ENCODE measurements at regions not wholly inside any gene's neighbourhood (a gene's known extent, or its start where the extent isn't known, plus 50 kb on each side); places are given as distances from the start of the nearest gene placed in this dataset.

DNA sequence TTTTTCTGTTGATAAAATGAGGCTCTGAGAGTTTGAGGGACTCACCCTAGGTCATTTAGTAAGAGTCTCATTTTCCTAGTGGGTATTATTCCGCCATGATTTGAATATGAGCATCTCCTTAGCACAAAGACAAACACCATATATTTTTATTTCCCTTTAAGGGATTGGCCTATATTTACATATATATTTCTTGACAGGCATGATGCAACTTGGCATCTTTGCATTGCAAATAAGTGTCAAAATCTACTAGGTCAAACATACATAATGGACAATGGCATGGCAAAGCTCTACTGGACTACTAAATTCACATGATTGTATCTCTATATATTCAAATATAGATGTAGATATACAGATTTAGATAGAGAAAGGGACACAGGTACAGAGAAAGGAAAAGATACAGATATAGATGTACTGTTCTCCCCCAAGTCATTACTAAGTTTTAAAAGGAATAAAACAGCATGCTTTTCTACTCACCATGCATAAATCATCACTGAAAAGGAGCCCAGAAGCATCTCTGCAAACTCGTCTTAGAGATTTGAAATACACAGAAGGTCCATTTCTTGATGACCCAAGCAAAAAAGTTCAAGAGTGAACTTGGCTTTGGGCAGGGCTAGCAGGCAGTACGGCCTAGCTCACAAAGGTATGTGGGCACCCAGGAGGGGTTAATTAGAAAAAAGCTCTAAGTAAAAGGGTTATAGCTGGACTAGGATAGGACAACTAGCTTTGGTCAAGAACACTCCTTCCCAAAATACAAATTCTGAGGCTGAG lies 495.8 kb downstream of the NTRK3 start:
- TF ChIP-seq, protein P1, sequence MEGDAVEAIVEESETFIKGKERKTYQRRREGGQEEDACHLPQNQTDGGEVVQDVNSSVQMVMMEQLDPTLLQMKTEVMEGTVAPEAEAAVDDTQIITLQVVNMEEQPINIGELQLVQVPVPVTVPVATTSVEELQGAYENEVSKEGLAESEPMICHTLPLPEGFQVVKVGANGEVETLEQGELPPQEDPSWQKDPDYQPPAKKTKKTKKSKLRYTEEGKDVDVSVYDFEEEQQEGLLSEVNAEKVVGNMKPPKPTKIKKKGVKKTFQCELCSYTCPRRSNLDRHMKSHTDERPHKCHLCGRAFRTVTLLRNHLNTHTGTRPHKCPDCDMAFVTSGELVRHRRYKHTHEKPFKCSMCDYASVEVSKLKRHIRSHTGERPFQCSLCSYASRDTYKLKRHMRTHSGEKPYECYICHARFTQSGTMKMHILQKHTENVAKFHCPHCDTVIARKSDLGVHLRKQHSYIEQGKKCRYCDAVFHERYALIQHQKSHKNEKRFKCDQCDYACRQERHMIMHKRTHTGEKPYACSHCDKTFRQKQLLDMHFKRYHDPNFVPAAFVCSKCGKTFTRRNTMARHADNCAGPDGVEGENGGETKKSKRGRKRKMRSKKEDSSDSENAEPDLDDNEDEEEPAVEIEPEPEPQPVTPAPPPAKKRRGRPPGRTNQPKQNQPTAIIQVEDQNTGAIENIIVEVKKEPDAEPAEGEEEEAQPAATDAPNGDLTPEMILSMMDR (IDR thresholded peaks at IDR 0.05; ENCODE audit: borderline replicate concordance, extremely low read depth, low read length, poor library complexity, severe bottlenecking), result no peak
- no peak for TF ChIP-seq EZH2 (IDR thresholded peaks at IDR 0.05; ENCODE audit: borderline replicate concordance, low read depth, low read length, severe bottlenecking)
